Large intestine (tissue), 3 donors: ENCODE measurements at regions not wholly inside any gene's neighbourhood (a gene's known extent, or its start where the extent isn't known, plus 50 kb on each side); places are given as distances from the start of the nearest gene placed in this dataset.

Experiments
- DNase-seq, 2 donors: peaks; one replicate each; pipeline versions ENCODE4 v3.0.0 to v3.0.0-alpha.2; 2013
- H3K27ac ChIP-seq: one replicate; pipeline ENCODE4 v1.5.1; 2013; ENCODE audit warnings: low read length
- H3K27me3 ChIP-seq: 2 replicates; pipeline ENCODE4 v1.6.1; 2013; ENCODE audit warnings: low read length; ENCODE audit not compliant: control insufficient read depth, insufficient read depth
- H3K36me3 ChIP-seq: 2 replicates; pipeline ENCODE4 v1.6.1; 2013; ENCODE audit warnings: low read length; ENCODE audit not compliant: control insufficient read depth, insufficient read depth
- H3K4me1 ChIP-seq: one replicate; pipeline ENCODE4 v1.6.1; 2013; ENCODE audit warnings: low read length; ENCODE audit not compliant: control insufficient read depth, insufficient read depth
- H3K4me3 ChIP-seq: one replicate; pipeline ENCODE4 v1.5.1; 2013; ENCODE audit warnings: low read length
- H3K9me3 ChIP-seq: one replicate; pipeline ENCODE4 v1.6.1; 2013; ENCODE audit warnings: mild to moderate bottlenecking, low read depth, low read length, moderate library complexity; ENCODE audit not compliant: control insufficient read depth
- WGBS: methylation state at CpG from one replicate; pipeline ENCODE4 v1.1.5; 2013; ENCODE audit warnings: low lambda C conversion rate; ENCODE audit not compliant: insufficient coverage; 5-methylcytosine and 5-hydroxymethylcytosine counted together

DNA sequence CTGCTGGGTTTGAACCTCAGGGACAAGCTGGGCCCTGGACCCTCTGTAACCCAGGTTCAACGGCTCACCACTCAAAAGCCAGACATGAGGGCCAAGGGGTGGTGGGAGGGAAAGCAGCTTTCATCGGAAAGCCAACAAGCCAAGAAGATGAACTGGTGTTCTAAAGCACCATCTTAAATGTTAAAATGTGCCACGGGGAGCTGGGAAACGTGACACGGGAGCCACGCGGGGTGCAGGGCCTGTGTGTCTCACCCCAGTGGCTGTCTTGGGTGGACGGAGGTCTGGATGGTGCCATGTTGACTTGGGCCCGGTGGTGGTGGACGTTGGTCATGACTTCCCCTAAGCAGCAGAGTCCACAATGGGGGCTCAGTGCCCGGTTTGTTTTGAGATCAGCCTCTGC, 97.7 kb upstream of the SFSWAP start:
- Histone ChIP-seq H3K27me3 (peaks cover 6% of the 10 kb centered on the region), H3K4me3 (no peak overlapping the region), H3K4me1 (no peaks in the 10 kb centered on the region), H3K36me3 (no peaks in the 10 kb centered on the region), H3K9me3 (no peaks in the 10 kb centered on the region), H3K27ac (no peak overlapping the region)
- DNase-seq = no peak
- 100% methylated on average over 1 of the region's 11 CpGs for WGBS

DNA sequence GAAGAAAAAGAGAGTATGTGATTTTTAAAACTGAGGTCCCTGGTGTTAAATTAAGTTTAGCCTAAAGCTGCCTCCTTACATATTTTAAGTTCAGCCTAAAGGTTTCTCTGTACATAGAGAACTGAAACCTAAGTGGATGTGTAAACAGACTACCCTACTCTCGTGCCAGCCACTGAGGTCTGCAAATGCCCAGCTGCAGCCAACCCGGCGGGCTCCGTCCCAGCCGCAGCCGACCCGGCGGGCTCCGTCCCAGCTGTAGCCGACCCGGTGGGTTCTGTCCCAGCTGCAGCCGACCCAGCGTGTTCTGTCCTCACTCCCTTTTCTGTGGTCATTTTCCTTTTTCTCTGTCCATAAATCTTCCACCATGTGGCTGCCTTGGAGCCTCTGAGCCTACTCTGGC, 97.2 kb upstream of the SFSWAP start:
- Histone ChIP-seq H3K4me1 (no peaks in the 10 kb centered on the region), H3K27me3 (peaks cover 6% of the 10 kb centered on the region), H3K36me3 (no peaks in the 10 kb centered on the region), H3K4me3 (no peak overlapping the region), H3K27ac (no peak overlapping the region), H3K9me3 (no peaks in the 10 kb centered on the region)
- WGBS = no CpG with 5 or more reads among the region's 13 CpGs
- no peak for DNase-seq

DNA sequence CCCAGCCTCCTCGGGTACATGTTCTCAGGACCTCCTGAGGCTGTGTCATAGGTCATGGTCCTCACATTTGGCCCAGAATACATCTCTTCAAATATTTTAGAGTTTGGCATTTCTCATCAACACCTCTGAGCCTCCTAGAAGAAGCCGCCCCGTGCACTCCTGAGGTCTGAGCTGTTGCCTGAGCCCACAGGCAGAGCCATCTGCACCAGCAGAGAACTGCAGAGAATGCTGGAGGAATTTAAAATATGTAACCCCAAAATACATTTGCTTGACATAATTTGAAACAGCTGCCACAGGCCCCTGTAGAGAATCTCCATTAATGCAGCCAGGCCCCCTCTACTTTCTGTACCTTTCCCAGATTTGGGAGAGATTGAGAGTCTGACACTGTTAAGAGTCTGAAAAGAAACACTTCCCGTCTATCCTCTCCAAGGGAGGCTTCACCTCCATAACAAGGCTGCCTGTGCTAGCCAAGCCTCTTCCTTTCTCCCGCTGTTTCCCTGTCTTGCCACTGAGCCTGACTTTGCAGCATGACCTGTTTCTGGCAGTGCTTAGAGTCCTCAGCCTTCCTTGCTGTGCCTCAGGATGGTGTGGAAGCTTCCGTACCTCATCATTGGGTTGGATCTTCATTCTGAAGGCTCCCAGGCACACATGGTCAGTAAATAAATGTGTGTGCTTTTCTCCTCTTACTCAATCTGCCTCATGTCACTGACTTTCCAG, 95.4 kb upstream of the SFSWAP start:
- WGBS = no CpG with 5 or more reads among the region's 6 CpGs

DNA sequence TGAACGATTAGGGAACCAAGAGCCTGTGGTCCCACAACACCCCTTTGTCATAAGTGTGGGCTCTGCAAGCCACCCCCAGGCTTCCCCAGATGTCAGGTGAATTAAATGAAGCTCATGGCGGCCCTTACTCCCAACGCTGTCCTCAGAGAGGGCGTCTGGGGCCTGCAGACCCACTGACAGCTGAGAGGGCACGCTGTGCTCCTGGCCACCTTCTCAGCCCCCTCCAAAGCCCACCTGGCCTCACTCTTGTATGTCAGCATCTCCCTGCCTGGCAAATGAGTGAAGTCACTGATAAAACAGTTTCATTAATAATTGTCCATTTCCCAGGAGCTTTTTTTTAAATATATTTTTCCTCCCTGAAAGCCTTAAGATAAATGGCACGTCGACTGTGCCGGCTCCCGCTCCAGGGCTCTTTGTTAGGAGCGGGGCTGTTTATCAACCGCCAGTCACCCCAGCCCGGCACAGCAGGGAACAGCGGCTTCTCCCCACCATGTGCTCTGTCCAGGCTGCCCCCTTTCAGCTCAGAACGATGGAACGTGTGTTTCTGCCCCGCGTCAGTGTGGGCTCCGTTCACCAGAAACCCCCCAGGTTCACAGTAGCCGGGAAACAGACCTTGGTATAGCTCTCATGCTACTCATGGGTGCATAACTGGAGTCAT, 94.7 kb upstream of the SFSWAP start:
- Histone ChIP-seq H3K36me3 (no peaks in the 10 kb centered on the region), H3K4me1 (no peaks in the 10 kb centered on the region), H3K9me3 (no peaks in the 10 kb centered on the region), H3K4me3 (no peak overlapping the region), H3K27ac (no peak overlapping the region), H3K27me3 (peaks cover 6% of the 10 kb centered on the region)
- no CpG with 5 or more reads among the region's 19 CpGs for WGBS
- DNase-seq = no peak

More for the DNA sequence above, 95.4 kb upstream of the SFSWAP start:
- H3K4me3 ChIP-seq = no peak overlapping the region
- no peaks in the 10 kb centered on the region for H3K9me3 ChIP-seq
- DNase-seq = no peak
- H3K27me3 ChIP-seq = peaks cover 6% of the 10 kb centered on the region
- no peak overlapping the region for H3K27ac ChIP-seq
- no peaks in the 10 kb centered on the region for H3K4me1 ChIP-seq
- no peaks in the 10 kb centered on the region for H3K36me3 ChIP-seq

DNA sequence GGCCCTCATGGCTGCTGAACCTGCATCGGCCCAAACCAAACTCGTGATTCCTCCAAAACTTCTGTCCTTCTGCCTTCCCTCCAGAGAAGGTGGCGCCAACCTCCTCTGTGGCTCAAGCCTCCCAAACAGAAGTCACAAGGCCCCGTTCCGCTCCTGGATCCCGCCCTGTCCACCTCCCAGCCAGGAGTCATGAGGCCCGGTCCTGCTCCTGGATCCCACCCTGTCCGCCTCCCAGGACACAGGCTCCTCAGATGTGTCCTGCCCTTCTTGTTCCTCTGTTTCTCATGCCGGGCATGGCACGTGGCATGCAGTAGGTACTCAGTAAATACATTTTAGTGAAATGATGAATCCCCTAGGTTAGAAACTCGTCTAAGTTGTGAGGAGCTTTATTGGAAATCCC, 94.2 kb upstream of the SFSWAP start:
- no peak for DNase-seq
- Histone ChIP-seq H3K27me3 (peaks cover 8% of the 10 kb centered on the region), H3K4me1 (no peaks in the 10 kb centered on the region), H3K36me3 (no peaks in the 10 kb centered on the region), H3K9me3 (no peaks in the 10 kb centered on the region), H3K27ac (no peak overlapping the region), H3K4me3 (no peak overlapping the region)
- WGBS = 71% methylated on average over 3 of the region's 11 CpGs

DNA sequence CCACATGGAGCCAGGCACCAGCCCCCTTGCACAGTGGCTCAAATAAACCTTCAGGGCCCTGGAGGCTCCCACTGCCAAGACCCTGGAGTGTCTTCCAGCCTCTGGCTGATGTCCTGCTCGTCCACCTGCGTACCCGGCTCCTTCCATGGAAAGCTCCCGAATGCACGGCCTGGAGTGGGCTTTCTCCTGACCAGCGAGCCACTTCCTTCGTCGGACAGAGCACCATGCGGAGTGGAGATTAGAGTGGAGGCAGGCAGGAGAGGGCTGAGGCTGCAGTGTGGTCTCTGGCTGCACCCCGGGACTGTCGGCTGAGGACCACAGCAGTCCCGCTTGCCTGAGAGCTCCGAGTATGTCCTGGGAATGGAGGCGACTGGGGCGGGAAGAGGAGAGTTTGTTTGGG, 93.7 kb upstream of the SFSWAP start:
- H3K36me3 ChIP-seq = no peaks in the 10 kb centered on the region
- H3K4me3 ChIP-seq = no peak overlapping the region
- no peaks in the 10 kb centered on the region for H3K4me1 ChIP-seq
- H3K9me3 ChIP-seq = no peaks in the 10 kb centered on the region
- WGBS = no CpG with 5 or more reads among the region's 15 CpGs
- DNase-seq = no peak
- H3K27ac ChIP-seq = no peak overlapping the region
- peaks cover 10% of the 10 kb centered on the region for H3K27me3 ChIP-seq

DNA sequence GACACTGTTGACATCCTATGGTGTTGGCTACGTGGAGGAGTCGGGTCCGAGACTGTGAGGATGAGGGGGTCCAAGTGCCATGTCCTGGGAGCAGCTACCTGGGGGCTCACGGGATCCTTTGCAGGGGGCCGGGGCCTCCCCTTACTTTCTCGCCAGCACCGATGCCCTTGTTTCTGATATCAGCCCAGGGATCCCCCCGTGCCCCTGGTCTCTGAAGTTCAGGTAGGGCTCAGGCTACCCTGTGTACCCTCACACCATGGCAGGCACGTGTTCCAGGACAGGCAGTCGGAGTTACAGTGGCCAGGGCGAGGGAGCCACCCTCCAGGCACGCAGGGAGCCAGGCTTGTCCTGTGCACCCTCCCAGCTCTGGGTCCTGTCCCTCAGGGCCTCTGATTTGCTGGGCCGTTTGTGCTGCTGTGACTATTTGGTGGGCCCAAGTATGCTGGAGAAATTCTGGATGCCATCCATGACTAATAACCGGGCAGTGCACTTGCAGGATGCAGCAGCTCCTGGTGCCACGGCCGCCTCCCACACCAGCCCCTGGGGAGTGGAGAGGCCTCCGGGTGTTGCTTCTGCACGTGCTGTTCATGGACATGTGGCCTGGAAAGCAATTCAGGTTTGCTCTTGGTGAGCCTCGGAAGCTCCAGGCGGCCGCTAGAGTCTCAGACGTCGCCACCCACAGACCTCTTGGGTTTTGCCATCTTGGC, 93.1 kb upstream of the SFSWAP start:
- no CpG with 5 or more reads among the region's 23 CpGs for WGBS
- Histone ChIP-seq H3K27ac (no peak overlapping the region), H3K27me3 (peaks cover 10% of the 10 kb centered on the region), H3K9me3 (no peaks in the 10 kb centered on the region), H3K4me3 (no peak overlapping the region), H3K36me3 (no peaks in the 10 kb centered on the region), H3K4me1 (no peaks in the 10 kb centered on the region)
- DNase-seq = no peak

DNA sequence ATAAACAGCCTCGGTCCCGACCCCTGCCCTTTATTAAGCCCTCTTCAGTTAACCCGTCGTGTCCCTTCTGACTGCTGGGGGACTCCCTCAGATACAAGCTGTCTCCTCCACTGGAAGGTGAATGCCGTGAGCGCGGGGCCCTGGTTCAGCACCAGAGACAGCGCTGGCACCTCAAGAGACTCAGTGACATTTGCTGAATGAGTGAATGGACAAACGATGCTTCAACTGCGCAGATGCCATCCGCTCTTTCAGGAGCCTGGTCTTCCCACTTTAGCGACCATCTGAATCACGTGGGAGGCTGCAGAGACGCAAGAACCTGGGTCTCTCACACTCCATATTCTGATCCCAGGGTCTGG, 92.6 kb upstream of the SFSWAP start:
- H3K4me1 ChIP-seq = no peaks in the 10 kb centered on the region
- H3K27me3 ChIP-seq = peaks cover 10% of the 10 kb centered on the region
- H3K27ac ChIP-seq = no peak overlapping the region
- H3K9me3 ChIP-seq = no peaks in the 10 kb centered on the region
- no peaks in the 10 kb centered on the region for H3K36me3 ChIP-seq
- DNase-seq = no peak
- H3K4me3 ChIP-seq = no peak overlapping the region
- WGBS = no CpG with 5 or more reads among the region's 14 CpGs

DNA sequence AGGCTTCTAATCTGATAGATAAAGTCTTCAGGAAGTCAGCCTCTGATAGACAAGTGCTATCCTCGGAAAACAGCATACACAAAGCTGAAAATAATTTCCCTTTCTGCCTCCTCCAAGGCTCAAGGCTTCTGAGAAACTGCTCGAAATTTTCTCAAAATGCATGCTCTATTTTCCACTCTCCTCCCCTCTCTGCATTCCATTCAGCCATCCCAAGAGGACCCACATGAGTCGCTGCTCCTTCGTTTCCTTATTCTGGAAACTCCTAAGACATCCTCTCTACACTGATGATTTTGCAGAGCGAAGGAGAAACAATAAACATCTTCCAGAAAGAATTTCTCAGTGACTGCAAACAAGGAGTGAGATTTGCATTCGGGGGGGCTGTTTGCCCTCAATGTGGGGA, 92.2 kb upstream of the SFSWAP start:
- peaks cover 10% of the 10 kb centered on the region for H3K27me3 ChIP-seq
- WGBS = 60% methylated on average over 1 of the region's 6 CpGs

DNA sequence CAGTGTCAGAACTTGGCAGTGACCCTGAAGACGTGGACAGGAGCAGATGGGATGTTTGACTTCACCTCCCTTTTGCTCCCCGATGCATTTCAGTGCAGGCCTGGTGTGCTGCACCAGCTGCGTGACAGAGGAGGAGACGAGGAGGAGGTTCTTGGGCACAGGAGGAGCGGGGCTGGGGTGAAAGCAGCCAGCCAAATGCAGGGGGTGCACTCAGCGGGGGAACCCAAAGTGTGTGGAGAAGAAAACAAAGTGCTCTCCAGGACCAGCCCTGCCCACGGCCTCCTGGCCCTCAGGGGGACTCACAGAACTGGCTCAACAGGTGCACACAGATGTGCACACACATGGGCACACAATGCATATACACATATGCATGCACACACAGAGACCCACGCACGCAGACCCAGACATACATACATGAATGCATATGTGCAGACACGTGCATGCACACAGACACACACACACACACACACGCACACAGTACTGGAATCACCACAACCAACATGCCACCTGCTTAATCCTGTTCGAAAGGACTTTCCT, 91.7 kb upstream of the SFSWAP start:
- Histone ChIP-seq H3K27me3 (peaks cover 14% of the 10 kb centered on the region), H3K4me3 (no peak overlapping the region), H3K36me3 (no peaks in the 10 kb centered on the region), H3K9me3 (no peaks in the 10 kb centered on the region), H3K27ac (no peak overlapping the region), H3K4me1 (no peaks in the 10 kb centered on the region)
- DNase-seq = no peak
- no CpG with 5 or more reads among the region's 12 CpGs for WGBS

More for the DNA sequence above, 92.2 kb upstream of the SFSWAP start:
- Histone ChIP-seq H3K36me3 (no peaks in the 10 kb centered on the region), H3K4me1 (no peaks in the 10 kb centered on the region), H3K9me3 (no peaks in the 10 kb centered on the region), H3K27ac (no peak overlapping the region), H3K4me3 (no peak overlapping the region)
- no peak for DNase-seq
